Activated CD4-positive, alpha-beta T cell treated with anti-CD3 and anti-CD28 coated beads for 36 hours (primary cell): ENCODE measurements at regions not wholly inside any gene's neighbourhood (a gene's known extent, or its start where the extent isn't known, plus 50 kb on each side); places are given as distances from the start of the nearest gene placed in this dataset.

ENCODE experiments used
- ATAC-seq: fragments of 200-7000 bp; cut with Tn5 transposase; one replicate; pipeline ENCODE4 v1.10.0; 2021; ENCODE audit warnings: mild to moderate bottlenecking, moderate library complexity
- CTCF ChIA-PET: fragments of 350-600 bp; sonication (Branson Sonifier 250); formaldehyde crosslinking; loops from one replicate; lab custom pipeline; 2021; ENCODE audit warnings: antibody characterized with exemption; lab: Charles Lee
- POLR2A ChIA-PET: fragments of 350-600 bp; sonication (Branson Sonifier 250); formaldehyde crosslinking; loops from one replicate; lab custom pipeline; 2021; ENCODE audit warnings: antibody characterized with exemption, inconsistent platforms; lab: Charles Lee
- DNase-seq: peaks from one replicate; pipeline ENCODE4 v3.0.0-alpha.2; 2020
- H3K27ac Mint-ChIP-seq: one replicate; pipeline ENCODE4 v1.8.0; 2021; ENCODE audit warnings: mixed read lengths
- H3K27me3 Mint-ChIP-seq: one replicate; pipeline ENCODE4 v1.8.0; 2021; ENCODE audit warnings: mixed read lengths
- H3K36me3 Mint-ChIP-seq: one replicate; pipeline ENCODE4 v1.8.0; 2021; ENCODE audit warnings: low read depth, mixed read lengths
- H3K4me1 Mint-ChIP-seq: one replicate; pipeline ENCODE4 v1.8.0; 2021; ENCODE audit warnings: mixed read lengths
- H3K4me3 Mint-ChIP-seq: one replicate; pipeline ENCODE4 v1.8.0; 2021; ENCODE audit warnings: mild to moderate bottlenecking, moderate library complexity, mixed read lengths
- H3K9me3 Mint-ChIP-seq: one replicate; pipeline ENCODE4 v1.8.0; 2021; ENCODE audit warnings: low read depth, mixed read lengths
- intact Hi-C, 2 experiments: fragments of 100-400 bp; cut with DNase I in 1 of 2; cut with micrococcal nuclease in 1 of 2; formaldehyde crosslinking; loops; one replicate each; pipeline versions ENCODE4 v1.14.2 to v1.15.1; 2022 to 2024; cut with DNase I, micrococcal nuclease

DNA sequence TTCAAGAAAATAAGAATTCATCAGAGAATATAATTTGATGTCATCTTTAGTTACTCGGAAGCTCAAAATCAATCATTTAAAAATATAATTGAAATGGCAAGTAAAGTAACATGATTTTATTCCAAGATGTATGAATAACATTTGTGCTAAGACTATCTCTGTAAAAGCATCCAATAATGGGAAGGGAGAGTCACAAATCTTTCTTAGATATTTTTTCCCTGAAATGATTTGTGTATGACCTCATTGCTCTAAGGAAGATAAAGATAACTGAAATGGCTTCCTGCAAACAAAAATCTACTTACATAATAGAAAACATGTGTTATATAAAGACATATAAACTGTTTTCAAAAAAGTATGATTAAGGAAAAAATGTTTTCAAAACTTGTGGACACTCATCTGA lies 97.4 kb upstream of the FGF10 start:
- POLR2A ChIA-PET: no interaction called here
- H3K4me3 Mint-ChIP-seq: no peak overlapping the region
- ATAC-seq (no peak), DNase-seq (no peak)
- H3K27ac Mint-ChIP-seq: no peak overlapping the region
- H3K27me3 Mint-ChIP-seq: no peaks in the 10 kb centered on the region
- H3K4me1 Mint-ChIP-seq: no peaks in the 10 kb centered on the region
- intact Hi-C loops: no loop called here
- no peaks in the 10 kb centered on the region for H3K36me3 Mint-ChIP-seq
- peaks cover 1% of the 10 kb centered on the region for H3K9me3 Mint-ChIP-seq
- CTCF ChIA-PET: no interaction called here

DNA sequence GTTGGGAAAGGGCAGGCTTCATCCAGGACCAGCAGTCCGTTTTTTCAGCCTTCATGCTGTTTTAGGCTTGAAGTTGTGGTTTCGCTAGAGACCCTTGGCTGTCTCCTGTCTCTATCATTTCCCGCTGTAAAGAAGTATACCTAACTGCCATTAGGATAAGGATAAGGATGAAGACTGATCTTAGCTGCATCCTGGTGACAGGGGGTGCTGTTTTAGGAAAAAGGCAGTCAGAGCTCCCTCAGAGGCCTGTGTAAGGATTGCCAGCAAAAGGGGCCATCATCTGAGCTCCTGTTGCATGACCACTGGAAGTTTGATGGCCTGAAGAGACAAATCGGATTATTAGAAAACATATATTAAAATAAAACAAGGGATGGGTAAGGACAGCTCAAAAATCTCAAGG lies 64.8 kb upstream of the FGF10 start:
- Mint-ChIP-seq H3K27me3 (no peaks in the 10 kb centered on the region), H3K4me1 (no peaks in the 10 kb centered on the region), H3K9me3 (peaks cover 6% of the 10 kb centered on the region), H3K36me3 (no peaks in the 10 kb centered on the region), H3K4me3 (no peak overlapping the region), H3K27ac (no peak overlapping the region)
- ATAC-seq: no peak
- intact Hi-C loops: no loop called here
- ChIA-PET CTCF (no interaction called here), POLR2A (no interaction called here)
- DNase-seq: no peak

- H3K27me3 Mint-ChIP-seq: no peaks in the 10 kb centered on the region
- POLR2A ChIA-PET: no interaction called here
- no peak for ATAC-seq
- no peaks in the 10 kb centered on the region for H3K36me3 Mint-ChIP-seq
- intact Hi-C loops: no loop called here
- no peaks in the 10 kb centered on the region for H3K9me3 Mint-ChIP-seq
- no peaks in the 10 kb centered on the region for H3K4me1 Mint-ChIP-seq
- no peak overlapping the region for H3K27ac Mint-ChIP-seq
- H3K4me3 Mint-ChIP-seq: no peak overlapping the region
- no peak for DNase-seq
- CTCF ChIA-PET: no interaction called here
Measured at GRCh38 chr5:44446399-44446798, 57.2 kb upstream of the FGF10 start.

DNA sequence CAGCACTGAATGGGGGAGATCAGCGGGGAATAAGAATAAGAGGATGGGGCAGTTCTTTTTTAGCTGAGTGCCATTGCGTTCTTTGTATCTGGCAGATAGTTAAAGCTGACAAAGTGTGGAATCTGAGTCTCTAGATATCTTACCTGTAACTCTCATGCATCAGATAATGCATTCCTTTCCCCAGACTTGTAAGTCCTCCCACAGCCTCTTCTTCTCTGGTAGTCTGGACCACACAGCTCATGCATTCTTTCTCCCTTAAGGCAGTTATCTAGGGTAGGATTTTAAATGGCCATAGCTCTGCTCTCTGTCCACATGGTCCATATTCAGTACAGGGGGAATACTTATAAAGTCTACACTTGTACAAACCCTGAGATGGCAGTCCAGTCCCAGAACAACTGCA lies 54.0 kb upstream of the FGF10 start:
- POLR2A ChIA-PET: no interaction called here
- Mint-ChIP-seq H3K27ac (no peak overlapping the region), H3K4me3 (no peak overlapping the region), H3K4me1 (no peaks in the 10 kb centered on the region), H3K9me3 (no peaks in the 10 kb centered on the region), H3K36me3 (no peaks in the 10 kb centered on the region), H3K27me3 (no peaks in the 10 kb centered on the region)
- no peak for ATAC-seq
- intact Hi-C loops: no loop called here
- DNase-seq: no peak
- CTCF ChIA-PET: no interaction called here

- CTCF ChIA-PET: no interaction called here
- H3K4me3 Mint-ChIP-seq: no peak overlapping the region
- no peaks in the 10 kb centered on the region for H3K9me3 Mint-ChIP-seq
- POLR2A ChIA-PET: no interaction called here
- no peaks in the 10 kb centered on the region for H3K36me3 Mint-ChIP-seq
- no peak for DNase-seq
- H3K4me1 Mint-ChIP-seq: no peaks in the 10 kb centered on the region
- ATAC-seq: no peak
- no peak overlapping the region for H3K27ac Mint-ChIP-seq
- H3K27me3 Mint-ChIP-seq: no peaks in the 10 kb centered on the region
- intact Hi-C loops: no loop called here
Measured at GRCh38 chr5:44441460-44441859, 52.2 kb upstream of the FGF10 start.

DNA sequence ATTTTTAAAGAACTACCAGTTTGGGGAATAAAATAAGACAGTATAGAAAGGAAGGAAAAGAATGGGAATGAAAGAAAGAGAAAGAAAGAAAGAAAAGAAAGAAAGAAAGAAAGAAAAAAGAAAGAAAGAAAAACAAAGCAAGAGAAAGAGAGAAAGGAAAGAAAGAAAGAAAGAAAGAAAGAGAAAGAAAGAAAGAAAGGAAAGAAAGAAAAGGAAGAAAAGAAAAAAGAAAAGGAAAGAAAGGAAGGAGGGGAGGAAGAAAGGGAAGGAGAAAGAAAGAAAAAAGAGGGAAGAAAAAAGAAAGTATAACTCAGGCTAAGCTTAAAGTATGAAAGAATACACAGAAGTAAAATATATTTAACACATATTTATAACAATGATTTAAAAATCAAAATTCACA lies 51.0 kb upstream of the FGF10 start:
- H3K4me3 Mint-ChIP-seq: no peak overlapping the region
- ChIA-PET CTCF (interaction anchor here (1.3 kb wide), 1 partner anchor 11 kb away, joined by 3 read pairs; no protein-coding TSS in a partner anchor), POLR2A (no interaction called here)
- H3K27ac Mint-ChIP-seq: no peak overlapping the region
- ATAC-seq (no peak), DNase-seq (no peak)
- no peaks in the 10 kb centered on the region for H3K27me3 Mint-ChIP-seq
- intact Hi-C loops: no loop called here
- H3K36me3 Mint-ChIP-seq: no peaks in the 10 kb centered on the region
- H3K4me1 Mint-ChIP-seq: no peaks in the 10 kb centered on the region
- peaks cover 3% of the 10 kb centered on the region for H3K9me3 Mint-ChIP-seq
